OCI-LY3 (cell line): ENCODE measurements at regions not wholly inside any gene's neighbourhood (a gene's known extent, or its start where the extent isn't known, plus 50 kb on each side); places are given as distances from the start of the nearest gene placed in this dataset.

Experiments used
- EZH2phosphoT487 ChIP-seq: fragments of 200-600 bp; shearing (Covaris generic); IDR thresholded peaks from 2 replicates; pipeline ENCODE4 v1.6.1; 2018; ENCODE audit warnings: antibody characterized with exemption, mixed run types, low read depth
- TF ChIP-seq, protein P1 (sequence below): fragments of 200-600, 300-600 bp; sonication (generic); IDR thresholded peaks from 2 replicates; pipeline ENCODE4 v1.5.1; 2014; ENCODE audit warnings: antibody characterized with exemption, low read length, low read depth

DNA sequence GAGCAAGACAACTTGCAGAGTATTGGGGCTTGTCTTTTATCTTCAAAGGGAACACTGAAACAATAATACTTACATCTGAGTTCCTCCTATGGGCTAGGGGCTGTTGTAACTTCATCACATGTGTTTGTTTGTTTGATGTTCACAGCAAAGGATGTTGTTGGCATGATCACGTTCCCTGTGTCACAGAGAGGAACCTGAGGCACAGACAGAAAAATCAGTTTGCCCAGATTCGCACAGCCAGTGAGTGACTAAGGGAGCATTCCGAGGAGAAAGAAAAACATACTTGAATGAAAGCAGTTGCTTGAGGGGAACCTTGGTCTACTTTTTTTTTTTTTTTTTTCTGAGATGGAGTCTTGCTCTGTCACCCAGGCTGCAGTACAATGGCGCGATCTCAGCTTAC lies 87.2 kb upstream of the PFKP start:
- TF ChIP-seq, protein P1, sequence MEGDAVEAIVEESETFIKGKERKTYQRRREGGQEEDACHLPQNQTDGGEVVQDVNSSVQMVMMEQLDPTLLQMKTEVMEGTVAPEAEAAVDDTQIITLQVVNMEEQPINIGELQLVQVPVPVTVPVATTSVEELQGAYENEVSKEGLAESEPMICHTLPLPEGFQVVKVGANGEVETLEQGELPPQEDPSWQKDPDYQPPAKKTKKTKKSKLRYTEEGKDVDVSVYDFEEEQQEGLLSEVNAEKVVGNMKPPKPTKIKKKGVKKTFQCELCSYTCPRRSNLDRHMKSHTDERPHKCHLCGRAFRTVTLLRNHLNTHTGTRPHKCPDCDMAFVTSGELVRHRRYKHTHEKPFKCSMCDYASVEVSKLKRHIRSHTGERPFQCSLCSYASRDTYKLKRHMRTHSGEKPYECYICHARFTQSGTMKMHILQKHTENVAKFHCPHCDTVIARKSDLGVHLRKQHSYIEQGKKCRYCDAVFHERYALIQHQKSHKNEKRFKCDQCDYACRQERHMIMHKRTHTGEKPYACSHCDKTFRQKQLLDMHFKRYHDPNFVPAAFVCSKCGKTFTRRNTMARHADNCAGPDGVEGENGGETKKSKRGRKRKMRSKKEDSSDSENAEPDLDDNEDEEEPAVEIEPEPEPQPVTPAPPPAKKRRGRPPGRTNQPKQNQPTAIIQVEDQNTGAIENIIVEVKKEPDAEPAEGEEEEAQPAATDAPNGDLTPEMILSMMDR, result no peak
- TF ChIP-seq EZH2phosphoT487, result no peak
